Naive thymus-derived CD8-positive, alpha-beta T cell (primary cell): ENCODE measurements at regions not wholly inside any gene's neighbourhood (a gene's known extent, or its start where the extent isn't known, plus 50 kb on each side); places are given as distances from the start of the nearest gene placed in this dataset.

ENCODE experiments used
- ATAC-seq, 2 donors: fragments of 150-1000 bp; cut with Tn5 transposase in 1 of 2; sonication (Bioruptor Pico), chemical (Tn5 transposase) in 1 of 2; 1 replicate in 1 of 2; 2 replicates in 1 of 2; pipeline ENCODE4 v1.10.0; 2021; ENCODE audit warnings: mild to moderate bottlenecking in 2 of 2, moderate library complexity in 2 of 2
- POLR2A ChIA-PET: fragments of 350-600 bp; sonication (Branson Sonifier 250); formaldehyde crosslinking; loops from one replicate; lab custom pipeline; 2021; ENCODE audit warnings: antibody characterized with exemption; lab: Charles Lee
- DNase-seq, 10 donors: peaks; one replicate each; pipeline versions ENCODE4 v3.0.0 to v3.0.0-alpha.2; 2020 to 2022
- H3K27ac Mint-ChIP-seq, 10 donors: one replicate each; pipeline ENCODE4 v1.8.0; 2020 to 2022; ENCODE audit warnings: mild to moderate bottlenecking in 10 of 10, mixed read lengths in 10 of 10, moderate library complexity in 4 of 10, inconsistent platforms in 1 of 10
- H3K27me3 Mint-ChIP-seq, 5 donors: one replicate each; pipeline ENCODE4 v1.8.0; 2021 to 2022; ENCODE audit warnings: mixed read lengths in 5 of 5
- H3K36me3 Mint-ChIP-seq, 3 donors: one replicate each; pipeline ENCODE4 v1.8.0; 2020 to 2022; ENCODE audit warnings: mixed read lengths in 3 of 3, mild to moderate bottlenecking in 2 of 3, inconsistent platforms in 1 of 3
- H3K4me1 Mint-ChIP-seq, 4 donors: one replicate each; pipeline ENCODE4 v1.8.0; 2021 to 2022; ENCODE audit warnings: mixed read lengths in 4 of 4
- H3K4me3 Mint-ChIP-seq, 10 donors: one replicate each; pipeline ENCODE4 v1.8.0; 2020 to 2022; ENCODE audit warnings: mild to moderate bottlenecking in 10 of 10, mixed read lengths in 10 of 10, moderate library complexity in 6 of 10, inconsistent platforms in 1 of 10
- H3K9me3 Mint-ChIP-seq, 9 donors: one replicate each; pipeline ENCODE4 v1.8.0; 2020 to 2022; ENCODE audit warnings: mixed read lengths in 9 of 9, mild to moderate bottlenecking in 3 of 9, inconsistent platforms in 1 of 9, moderate library complexity in 1 of 9

DNA sequence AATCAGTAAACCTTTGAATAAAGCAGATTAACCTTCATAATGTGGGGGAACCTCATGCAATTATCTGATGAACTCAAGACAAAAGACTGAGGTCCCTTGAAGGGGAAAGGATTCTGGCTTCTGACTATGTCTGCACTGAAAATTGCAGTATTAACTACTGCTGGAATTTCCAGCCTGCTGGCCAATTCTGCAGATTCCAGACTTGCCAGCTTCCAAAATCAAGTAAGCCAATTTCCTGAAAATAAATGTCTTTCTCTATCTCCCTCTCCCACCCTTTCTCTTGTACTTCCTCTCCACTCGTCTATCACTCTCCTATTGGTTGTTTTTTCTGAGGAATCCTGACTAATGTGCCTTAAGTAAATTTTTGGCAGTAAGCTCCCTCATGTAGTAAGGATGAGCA is 1479.9 kb upstream of the PRR20A start:
- Mint-ChIP-seq H3K9me3 (peaks cover 2 to 42% (median 14%) of the 10 kb centered on the region in 9 donors), H3K27ac (no peak overlapping the region), H3K27me3 (no peaks in the 10 kb centered on the region), H3K36me3 (no peaks in the 10 kb centered on the region), H3K4me3 (no peak overlapping the region), H3K4me1 (peaks cover 0 to 2% (median 0%) of the 10 kb centered on the region in 4 donors)
- DNase-seq (no peak), ATAC-seq (no peak)
- POLR2A ChIA-PET, result no interaction called here

- DNase-seq, result no peak
- H3K27me3 Mint-ChIP-seq, result no peaks in the 10 kb centered on the region
- peaks cover 3 to 36% (median 14%) of the 10 kb centered on the region in 9 donors for H3K9me3 Mint-ChIP-seq
- H3K36me3 Mint-ChIP-seq, result no peaks in the 10 kb centered on the region
- no peak overlapping the region for H3K27ac Mint-ChIP-seq
- peaks cover 0 to 2% (median 0%) of the 10 kb centered on the region in 4 donors for H3K4me1 Mint-ChIP-seq
- POLR2A ChIA-PET, result no interaction called here
- H3K4me3 Mint-ChIP-seq, result no peak overlapping the region
- no peak for ATAC-seq
Observed at GRCh38 chr13:55661505-55661904, 1479.2 kb upstream of the PRR20A start.

- H3K4me3 Mint-ChIP-seq, result no peak overlapping the region
- no peak for DNase-seq
- no peaks in the 10 kb centered on the region for H3K4me1 Mint-ChIP-seq
- no peaks in the 10 kb centered on the region for H3K27me3 Mint-ChIP-seq
- ATAC-seq, result no peak
- peaks cover 3 to 20% (median 10%) of the 10 kb centered on the region in 9 donors for H3K9me3 Mint-ChIP-seq
- POLR2A ChIA-PET, result no interaction called here
- no peak overlapping the region for H3K27ac Mint-ChIP-seq
- no peaks in the 10 kb centered on the region for H3K36me3 Mint-ChIP-seq
Observed at GRCh38 chr13:55664178-55664577, 1476.5 kb upstream of the PRR20A start.

- POLR2A ChIA-PET, result no interaction called here
- Mint-ChIP-seq H3K4me3 (no peak overlapping the region), H3K4me1 (no peaks in the 10 kb centered on the region), H3K36me3 (no peaks in the 10 kb centered on the region), H3K9me3 (peaks cover 0 to 21% (median 5%) of the 10 kb centered on the region in 9 donors), H3K27me3 (no peaks in the 10 kb centered on the region), H3K27ac (no peak overlapping the region)
- DNase-seq, result no peak
- no peak for ATAC-seq
Observed at GRCh38 chr13:55669051-55669450, 1471.7 kb upstream of the PRR20A start.

GRCh38 chr13:55673910-55674309 is 1466.8 kb upstream of the PRR20A start:
- Mint-ChIP-seq H3K27me3 (no peaks in the 10 kb centered on the region), H3K36me3 (no peaks in the 10 kb centered on the region), H3K9me3 (peaks cover 0 to 26% (median 6%) of the 10 kb centered on the region in 9 donors), H3K4me3 (no peak overlapping the region), H3K27ac (no peak overlapping the region), H3K4me1 (no peaks in the 10 kb centered on the region)
- POLR2A ChIA-PET, result no interaction called here
- DNase-seq (no peak), ATAC-seq (no peak)

- H3K4me1 Mint-ChIP-seq, result no peaks in the 10 kb centered on the region
- no peaks in the 10 kb centered on the region for H3K27me3 Mint-ChIP-seq
- no peak for DNase-seq
- no peaks in the 10 kb centered on the region for H3K36me3 Mint-ChIP-seq
- no peak for ATAC-seq
- H3K4me3 Mint-ChIP-seq, result no peak overlapping the region
- H3K27ac Mint-ChIP-seq, result no peak overlapping the region
- H3K9me3 Mint-ChIP-seq, result peaks cover 0 to 24% (median 7%) of the 10 kb centered on the region in 9 donors
- POLR2A ChIA-PET, result no interaction called here
Observed at GRCh38 chr13:55682776-55683175, 1457.9 kb upstream of the PRR20A start.

DNA sequence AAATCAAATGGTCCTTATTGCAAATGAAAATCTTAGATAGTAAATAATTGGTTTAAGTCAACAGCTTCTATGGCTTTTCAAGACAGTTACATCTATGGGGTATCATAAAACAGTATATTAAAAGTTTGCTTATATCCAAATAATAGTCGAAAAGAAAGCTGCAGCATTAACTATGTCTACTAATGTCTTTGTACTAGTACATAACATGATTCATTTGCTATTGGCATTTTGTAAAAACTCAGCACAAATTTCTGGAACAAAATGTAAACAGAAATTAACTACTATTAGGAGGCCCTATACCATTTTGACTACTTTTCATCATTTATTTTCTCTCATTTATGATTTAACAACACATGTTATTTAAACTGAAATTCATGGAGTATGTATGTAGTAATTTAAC is 1435.2 kb upstream of the PRR20A start:
- POLR2A ChIA-PET, result no interaction called here
- no peak for ATAC-seq
- Mint-ChIP-seq H3K36me3 (no peaks in the 10 kb centered on the region), H3K27ac (no peak overlapping the region), H3K4me3 (no peak overlapping the region), H3K9me3 (peaks cover 0 to 31% (median 6%) of the 10 kb centered on the region in 9 donors), H3K27me3 (no peaks in the 10 kb centered on the region), H3K4me1 (no peaks in the 10 kb centered on the region)
- DNase-seq, result no peak

DNA sequence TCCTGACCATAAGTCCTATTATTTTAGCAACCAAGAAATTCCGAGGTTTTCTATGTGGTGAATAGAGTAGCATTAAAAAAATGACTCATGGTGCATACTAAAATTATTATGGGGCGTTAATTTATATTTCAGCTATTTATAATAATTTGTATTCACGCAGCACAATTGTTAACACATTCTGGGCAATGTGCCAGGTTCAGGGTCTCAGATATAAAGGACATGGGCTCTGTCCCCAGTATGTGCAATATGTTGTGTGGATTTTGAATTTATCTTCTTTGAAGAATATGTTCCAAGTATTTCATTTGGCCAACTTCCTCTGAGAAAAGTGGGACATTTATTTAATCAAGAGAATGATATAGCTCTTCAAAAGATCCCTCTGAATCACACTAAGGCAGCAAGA is 1434.7 kb upstream of the PRR20A start:
- peaks cover 0 to 31% (median 6%) of the 10 kb centered on the region in 9 donors for H3K9me3 Mint-ChIP-seq
- ATAC-seq, result no peak

GRCh38 chr13:55714120-55714519 is 1426.6 kb upstream of the PRR20A start:
- Mint-ChIP-seq H3K36me3 (no peaks in the 10 kb centered on the region), H3K27me3 (no peaks in the 10 kb centered on the region), H3K4me1 (no peaks in the 10 kb centered on the region), H3K4me3 (no peak overlapping the region), H3K9me3 (peaks cover 4 to 39% (median 21%) of the 10 kb centered on the region in 9 donors), H3K27ac (no peak overlapping the region)
- no peak for ATAC-seq
- POLR2A ChIA-PET, result no interaction called here
- DNase-seq, result no peak

More for the DNA sequence above, 1434.7 kb upstream of the PRR20A start:
- H3K4me3 Mint-ChIP-seq, result no peak overlapping the region
- no peak overlapping the region for H3K27ac Mint-ChIP-seq
- no peaks in the 10 kb centered on the region for H3K36me3 Mint-ChIP-seq
- no peaks in the 10 kb centered on the region for H3K4me1 Mint-ChIP-seq
- POLR2A ChIA-PET, result no interaction called here
- H3K27me3 Mint-ChIP-seq, result no peaks in the 10 kb centered on the region
- DNase-seq, result no peak

GRCh38 chr13:55727683-55728082 is 1413.0 kb upstream of the PRR20A start:
- ATAC-seq, result no peak
- no peaks in the 10 kb centered on the region for H3K27me3 Mint-ChIP-seq

DNA sequence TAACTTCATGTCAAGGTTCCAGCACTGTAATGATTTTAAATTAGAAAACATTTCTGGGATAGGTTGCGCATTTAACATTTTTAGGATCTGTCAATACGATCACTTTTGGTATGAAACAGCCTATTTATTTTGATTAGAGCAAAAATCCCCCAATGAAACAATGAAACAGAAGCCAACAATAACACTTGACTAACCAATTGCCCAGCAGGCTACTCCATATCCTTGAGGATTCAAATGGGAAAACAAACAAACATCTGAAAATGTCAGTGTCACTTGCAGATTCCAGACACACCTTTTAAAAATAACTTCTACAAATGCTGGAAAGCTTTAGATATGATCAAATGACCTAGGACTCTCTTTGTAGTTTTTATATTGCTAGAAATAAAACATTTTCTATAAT is 1412.5 kb upstream of the PRR20A start:
- DNase-seq (no peak), ATAC-seq (no peak)
- H3K36me3 Mint-ChIP-seq, result peaks cover 0 to 7% (median 0%) of the 10 kb centered on the region in 3 donors
- POLR2A ChIA-PET, result interaction anchor here (0.7 kb wide), 1 partner anchor 80 kb away, joined by 3 read pairs; no protein-coding TSS in a partner anchor
- H3K4me1 Mint-ChIP-seq, result no peaks in the 10 kb centered on the region
- H3K27ac Mint-ChIP-seq, result no peak overlapping the region
- no peaks in the 10 kb centered on the region for H3K27me3 Mint-ChIP-seq
- H3K9me3 Mint-ChIP-seq, result peaks cover 2 to 16% (median 10%) of the 10 kb centered on the region in 9 donors
- H3K4me3 Mint-ChIP-seq, result no peak overlapping the region

More at GRCh38 chr13:55727683-55728082, 1413.0 kb upstream of the PRR20A start:
- H3K27ac Mint-ChIP-seq, result no peak overlapping the region
- H3K36me3 Mint-ChIP-seq, result peaks cover 0 to 3% (median 0%) of the 10 kb centered on the region in 3 donors
- POLR2A ChIA-PET, result no interaction called here
- DNase-seq, result no peak
- H3K9me3 Mint-ChIP-seq, result peaks cover 2 to 13% (median 8%) of the 10 kb centered on the region in 9 donors
- H3K4me3 Mint-ChIP-seq, result no peak overlapping the region
- H3K4me1 Mint-ChIP-seq, result no peaks in the 10 kb centered on the region

- Mint-ChIP-seq H3K9me3 (peaks cover 0 to 28% (median 5%) of the 10 kb centered on the region in 9 donors), H3K36me3 (no peaks in the 10 kb centered on the region), H3K27ac (no peak overlapping the region), H3K27me3 (no peaks in the 10 kb centered on the region), H3K4me3 (no peak overlapping the region), H3K4me1 (no peaks in the 10 kb centered on the region)
- DNase-seq (no peak), ATAC-seq (no peak)
- POLR2A ChIA-PET, result no interaction called here
Observed at GRCh38 chr13:55745828-55746227, 1394.9 kb upstream of the PRR20A start.

DNA sequence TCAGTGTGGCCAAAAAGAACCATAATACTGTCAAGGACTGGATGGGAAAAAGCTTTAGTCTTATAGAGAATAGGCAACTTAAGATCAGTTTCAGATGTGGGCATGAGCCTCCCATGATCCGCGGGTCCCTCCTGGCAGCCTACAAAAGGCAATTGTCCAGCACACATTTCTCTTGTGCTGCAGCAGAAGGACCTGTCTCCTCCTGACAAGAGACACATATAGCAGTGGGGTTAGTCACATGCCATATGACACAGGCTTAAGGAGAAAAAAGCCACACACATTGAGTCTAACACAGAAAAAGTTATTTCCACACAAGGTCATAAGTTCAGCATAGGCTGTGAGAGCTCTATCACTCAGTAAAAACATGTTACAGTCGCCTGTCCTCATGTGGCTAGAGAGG is 1378.7 kb upstream of the PRR20A start:
- Mint-ChIP-seq H3K9me3 (peaks cover 0 to 14% (median 7%) of the 10 kb centered on the region in 9 donors), H3K27ac (no peak overlapping the region), H3K36me3 (no peaks in the 10 kb centered on the region), H3K27me3 (no peaks in the 10 kb centered on the region), H3K4me1 (no peaks in the 10 kb centered on the region), H3K4me3 (no peak overlapping the region)
- no peak for ATAC-seq
- DNase-seq, result no peak
- POLR2A ChIA-PET, result no interaction called here

DNA sequence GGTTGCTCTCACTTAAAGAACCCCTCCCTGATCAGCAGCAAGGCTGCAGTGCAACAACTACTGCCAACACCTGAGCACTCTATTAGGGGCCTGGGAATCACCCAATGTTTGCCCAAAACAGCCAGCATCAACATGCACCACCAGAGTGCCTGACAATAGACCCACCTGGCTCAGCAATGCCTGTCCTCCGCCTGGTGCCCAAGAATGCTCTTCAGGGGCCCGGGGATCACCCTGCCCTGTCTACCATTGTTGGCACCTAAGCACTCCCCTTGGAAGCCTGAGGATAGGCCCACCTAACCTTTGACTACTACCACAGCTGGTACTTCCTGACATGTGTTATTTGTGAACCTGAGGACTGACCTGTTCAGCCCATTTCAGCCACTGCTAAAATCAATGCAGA is 1363.1 kb upstream of the PRR20A start:
- ATAC-seq (no peak), DNase-seq (no peak)
- H3K4me1 Mint-ChIP-seq, result no peaks in the 10 kb centered on the region
- POLR2A ChIA-PET, result no interaction called here
- H3K36me3 Mint-ChIP-seq, result no peaks in the 10 kb centered on the region
- H3K4me3 Mint-ChIP-seq, result no peak overlapping the region
- H3K9me3 Mint-ChIP-seq, result peaks cover 0 to 26% (median 12%) of the 10 kb centered on the region in 9 donors
- no peaks in the 10 kb centered on the region for H3K27me3 Mint-ChIP-seq
- no peak overlapping the region for H3K27ac Mint-ChIP-seq
